ENCODE measurements at regions not wholly inside any gene's neighbourhood (a gene's known extent, or its start where the extent isn't known, plus 50 kb on each side); places are given as distances from the start of the nearest gene placed in this dataset.
A peak's percentile ranks its signal among the peaks of the same experiment; 100 is the strongest.

- no peak for DNase-seq
These were observed 286.9 kb upstream of the NFE2L3 start for GRCh38 chr7:25864943-25865751.

GRCh38 chr7:25868509-25868908, 283.5 kb upstream of the NFE2L3 start:
- DNase-seq, result no peak

GRCh38 chr7:25870574-25870973, 281.4 kb upstream of the NFE2L3 start:
- DNase-seq, result no peak

GRCh38 chr7:25876092-25876491, 275.9 kb upstream of the NFE2L3 start:
- DNase-seq, result no peak

GRCh38 chr7:25877802-25878789, 273.9 kb upstream of the NFE2L3 start:
- no peak for DNase-seq

GRCh38 chr7:25879799-25880198, 272.2 kb upstream of the NFE2L3 start:
- no peak for DNase-seq

GRCh38 chr7:25881317-25882037, 270.5 kb upstream of the NFE2L3 start:
- no peak for DNase-seq

- DNase-seq, result no peak
These were observed 269.7 kb upstream of the NFE2L3 start for GRCh38 chr7:25882151-25882773.

GRCh38 chr7:25884265-25884828, 267.7 kb upstream of the NFE2L3 start:
- DNase-seq, result no peak

GRCh38 chr7:25885057-25885576, 266.9 kb upstream of the NFE2L3 start:
- DNase-seq, result no peak

- no peak for DNase-seq
These were observed 265.4 kb upstream of the NFE2L3 start for GRCh38 chr7:25886387-25887240.

GRCh38 chr7:25887266-25887665, 264.7 kb upstream of the NFE2L3 start:
- DNase-seq, result no peak

- no peak for DNase-seq
These were observed 264.0 kb upstream of the NFE2L3 start for GRCh38 chr7:25887795-25888559.

GRCh38 chr7:25889765-25890164, 262.2 kb upstream of the NFE2L3 start:
- DNase-seq, result no peak

- no peak for DNase-seq
These were observed 260.4 kb upstream of the NFE2L3 start for GRCh38 chr7:25891591-25891990.

- no peak for DNase-seq
These were observed 258.6 kb upstream of the NFE2L3 start for GRCh38 chr7:25893436-25893835.

GRCh38 chr7:25894002-25894901, 257.7 kb upstream of the NFE2L3 start:
- DNase-seq, result no peak

GRCh38 chr7:25894902-25895791, 256.9 kb upstream of the NFE2L3 start:
- DNase-seq, result peak; percentile 54

All from T-helper 9 cell (primary cell).